Astrocyte (in vitro differentiated cells and primary cell): ENCODE measurements at regions not wholly inside any gene's neighbourhood (a gene's known extent, or its start where the extent isn't known, plus 50 kb on each side); places are given as distances from the start of the nearest gene placed in this dataset.

ENCODE experiments used
- DNase-seq: peaks from one replicate; pipeline ENCODE4 v3.0.0-alpha.2; 2010; ENCODE audit warnings: low read depth
- FAIRE-seq: peaks from 2 replicates; lab custom pipeline; 2011; peaks lifted over from hg19 to GRCh38; lab: Jason Lieb, UNC
- H2AFZ ChIP-seq: 2 replicates; pipeline ENCODE4 v1.6.0; 2012; ENCODE audit warnings: low read depth, low read length, inconsistent platforms
- H3K27ac ChIP-seq: 2 replicates; pipeline ENCODE4 v1.5.1; 2011; ENCODE audit warnings: low read depth, low read length, inconsistent platforms
- H3K27me3 ChIP-seq: 2 replicates; pipeline ENCODE4 v1.6.0; 2011; ENCODE audit warnings: low read length, inconsistent platforms; ENCODE audit not compliant: insufficient read depth
- H3K36me3 ChIP-seq: 2 replicates; pipeline ENCODE4 v1.5.1; 2011; ENCODE audit warnings: low read length, inconsistent platforms; ENCODE audit not compliant: insufficient read depth
- H3K4me1 ChIP-seq: 2 replicates; pipeline ENCODE4 v1.5.1; 2011; ENCODE audit warnings: low read length, inconsistent platforms; ENCODE audit not compliant: insufficient read depth
- H3K4me2 ChIP-seq: 2 replicates; pipeline ENCODE4 v1.6.0; 2012; ENCODE audit warnings: low read length, inconsistent platforms
- H3K4me3 ChIP-seq: 2 replicates; pipeline ENCODE4 v1.5.1; 2011; ENCODE audit warnings: low read depth, mild to moderate bottlenecking, low read length, inconsistent platforms; ENCODE audit not compliant: insufficient read depth
- H3K79me2 ChIP-seq: 2 replicates; pipeline ENCODE4 v1.6.0; 2012; ENCODE audit warnings: mild to moderate bottlenecking, low read length, inconsistent platforms; ENCODE audit not compliant: insufficient read depth
- H3K9ac ChIP-seq: 2 replicates; pipeline ENCODE4 v1.6.0; 2012; ENCODE audit warnings: mild to moderate bottlenecking, low read length, inconsistent platforms
- H3K9me3 ChIP-seq: 2 replicates; pipeline ENCODE4 v1.5.1; 2012; ENCODE audit warnings: low read depth, mild to moderate bottlenecking, low read length, inconsistent platforms; ENCODE audit not compliant: insufficient read depth
- H4K20me1 ChIP-seq: 2 replicates; pipeline ENCODE4 v1.6.0; 2012; ENCODE audit warnings: low read length, inconsistent platforms; ENCODE audit not compliant: insufficient read depth
- H3K27ac Mint-ChIP-seq: one replicate; pipeline ENCODE4 v1.8.0; 2021; ENCODE audit warnings: mild to moderate bottlenecking, mixed read lengths; ENCODE audit not compliant: unreplicated experiment
- H3K27me3 Mint-ChIP-seq: one replicate; pipeline ENCODE4 v1.8.0; 2021; ENCODE audit warnings: low read depth, mixed read lengths; ENCODE audit not compliant: unreplicated experiment
- H3K36me3 Mint-ChIP-seq: one replicate; pipeline ENCODE4 v1.8.0; 2021; ENCODE audit warnings: low read depth, mixed read lengths; ENCODE audit not compliant: unreplicated experiment
- H3K4me1 Mint-ChIP-seq: one replicate; pipeline ENCODE4 v1.8.0; 2021; ENCODE audit warnings: low read depth, mixed read lengths; ENCODE audit not compliant: unreplicated experiment
- H3K4me3 Mint-ChIP-seq: one replicate; pipeline ENCODE4 v1.8.0; 2021; ENCODE audit warnings: mild to moderate bottlenecking, moderate library complexity, mixed read lengths; ENCODE audit not compliant: unreplicated experiment
- H3K9me3 Mint-ChIP-seq: one replicate; pipeline ENCODE4 v1.8.0; 2021; ENCODE audit warnings: mild to moderate bottlenecking, mixed read lengths; ENCODE audit not compliant: unreplicated experiment
- CTCF ChIP-seq: IDR thresholded peaks from 2 replicates; pipeline ENCODE4 v1.5.1; 2011; ENCODE audit warnings: low read depth, mild to moderate bottlenecking, inconsistent platforms, low read length, moderate library complexity; ENCODE audit not compliant: insufficient read depth
- EZH2 ChIP-seq: IDR thresholded peaks from 2 replicates; pipeline ENCODE4 v1.6.1; 2012; ENCODE audit warnings: mild to moderate bottlenecking, low read length, inconsistent platforms; ENCODE audit not compliant: insufficient read depth

- H2AFZ ChIP-seq: no peak overlapping the region
- no peaks in the 10 kb centered on the region for H3K27me3 ChIP-seq
- FAIRE-seq (no peak), DNase-seq (no peak)
- H4K20me1 ChIP-seq: no peaks in the 10 kb centered on the region
- H3K27ac ChIP-seq: no peak overlapping the region
- Mint-ChIP-seq H3K4me1 (no peaks in the 10 kb centered on the region), H3K4me3 (no peak overlapping the region), H3K27ac (no peak overlapping the region), H3K9me3 (no peaks in the 10 kb centered on the region), H3K27me3 (no peaks in the 10 kb centered on the region), H3K36me3 (no peaks in the 10 kb centered on the region)
- H3K9ac ChIP-seq: no peak overlapping the region
- H3K9me3 ChIP-seq: no peaks in the 10 kb centered on the region
- no peaks in the 10 kb centered on the region for H3K79me2 ChIP-seq
- TF ChIP-seq CTCF (no peak), EZH2 (no peak)
- H3K36me3 ChIP-seq: no peaks in the 10 kb centered on the region
- H3K4me2 ChIP-seq: no peak overlapping the region
- no peak overlapping the region for H3K4me3 ChIP-seq
- no peaks in the 10 kb centered on the region for H3K4me1 ChIP-seq
Measured at GRCh38 chr9:73889023-73889422, 608.1 kb upstream of the RORB start.

- Mint-ChIP-seq H3K4me1 (no peaks in the 10 kb centered on the region), H3K4me3 (no peak overlapping the region), H3K27ac (no peak overlapping the region), H3K27me3 (no peaks in the 10 kb centered on the region), H3K9me3 (no peaks in the 10 kb centered on the region), H3K36me3 (no peaks in the 10 kb centered on the region)
- Histone ChIP-seq H3K4me1 (no peaks in the 10 kb centered on the region), H3K9me3 (no peaks in the 10 kb centered on the region), H2AFZ (no peak overlapping the region), H3K4me2 (no peak overlapping the region), H4K20me1 (no peaks in the 10 kb centered on the region), H3K79me2 (no peaks in the 10 kb centered on the region), H3K9ac (no peak overlapping the region), H3K4me3 (no peak overlapping the region), H3K36me3 (no peaks in the 10 kb centered on the region), H3K27ac (no peak overlapping the region), H3K27me3 (no peaks in the 10 kb centered on the region)
- no peak for DNase-seq
- FAIRE-seq: no peak
- TF ChIP-seq CTCF: no peak
- TF ChIP-seq EZH2: no peak
Measured at GRCh38 chr9:73890685-73891277, 606.4 kb upstream of the RORB start.

GRCh38 chr9:73892335-73892734 lies 604.8 kb upstream of the RORB start:
- no peaks in the 10 kb centered on the region for H3K4me1 ChIP-seq
- Mint-ChIP-seq H3K27me3 (no peaks in the 10 kb centered on the region), H3K4me3 (no peak overlapping the region), H3K36me3 (no peaks in the 10 kb centered on the region), H3K4me1 (no peaks in the 10 kb centered on the region), H3K9me3 (no peaks in the 10 kb centered on the region), H3K27ac (no peak overlapping the region)
- no peaks in the 10 kb centered on the region for H3K79me2 ChIP-seq
- no peak overlapping the region for H3K4me3 ChIP-seq
- H3K4me2 ChIP-seq: no peak overlapping the region
- H3K9ac ChIP-seq: no peak overlapping the region
- TF ChIP-seq EZH2 (no peak), CTCF (no peak)
- FAIRE-seq: no peak
- H3K27ac ChIP-seq: no peak overlapping the region
- no peak overlapping the region for H2AFZ ChIP-seq
- H3K27me3 ChIP-seq: no peaks in the 10 kb centered on the region
- no peaks in the 10 kb centered on the region for H4K20me1 ChIP-seq
- H3K36me3 ChIP-seq: no peaks in the 10 kb centered on the region
- no peaks in the 10 kb centered on the region for H3K9me3 ChIP-seq
- no peak for DNase-seq
